ENCODE measurements at regions not wholly inside any gene's neighbourhood (a gene's known extent, or its start where the extent isn't known, plus 50 kb on each side); places are given as distances from the start of the nearest gene placed in this dataset.

GRCh38 chr18:46294318-46294717 is 190.1 kb downstream of the HAUS1 start:
- DNase-seq (ENCODE audit: low spot score) = no peak

GRCh38 chr18:46294751-46295150 is 190.6 kb downstream of the HAUS1 start:
- no peak for DNase-seq (ENCODE audit: low spot score)

- no peak for DNase-seq (ENCODE audit: low spot score)
Observed at GRCh38 chr18:46295416-46295815, 191.2 kb downstream of the HAUS1 start.

- no peak for DNase-seq (ENCODE audit: low spot score)
Observed at GRCh38 chr18:46296656-46297055, 192.5 kb downstream of the HAUS1 start.

GRCh38 chr18:46297124-46297523 is 192.9 kb downstream of the HAUS1 start:
- no peak for DNase-seq (ENCODE audit: low spot score)

GRCh38 chr18:46297621-46298020 is 193.4 kb downstream of the HAUS1 start:
- no peak for DNase-seq (ENCODE audit: low spot score)

- no peak for DNase-seq (ENCODE audit: low spot score)
Observed at GRCh38 chr18:46298511-46298910, 194.3 kb downstream of the HAUS1 start.

- DNase-seq (ENCODE audit: low spot score) = no peak
Observed at GRCh38 chr18:46299465-46300008, 195.4 kb downstream of the HAUS1 start.

GRCh38 chr18:46301081-46301480 is 196.9 kb downstream of the HAUS1 start:
- DNase-seq (ENCODE audit: low spot score) = no peak

- no peak for DNase-seq (ENCODE audit: low spot score)
Observed at GRCh38 chr18:46301571-46301970, 197.4 kb downstream of the HAUS1 start.

GRCh38 chr18:46302528-46303485 is 198.6 kb downstream of the HAUS1 start:
- DNase-seq (ENCODE audit: low spot score) = no peak

GRCh38 chr18:46310258-46310657 is 206.1 kb downstream of the HAUS1 start:
- DNase-seq (ENCODE audit: low spot score) = no peak

- DNase-seq (ENCODE audit: low spot score) = no peak
Observed at GRCh38 chr18:46310675-46311345, 206.6 kb downstream of the HAUS1 start.

GRCh38 chr18:46311491-46311890 is 207.3 kb downstream of the HAUS1 start:
- no peak for DNase-seq (ENCODE audit: low spot score)

GRCh38 chr18:46312221-46312620 is 208.0 kb downstream of the HAUS1 start:
- no peak for DNase-seq (ENCODE audit: low spot score)

- DNase-seq (ENCODE audit: low spot score) = no peak
Observed at GRCh38 chr18:46313521-46313920, 209.3 kb downstream of the HAUS1 start.

- DNase-seq (ENCODE audit: low spot score) = no peak
Observed at GRCh38 chr18:46314011-46314410, 209.8 kb downstream of the HAUS1 start.

- no peak for DNase-seq (ENCODE audit: low spot score)
Observed at GRCh38 chr18:46315161-46315560, 211.0 kb downstream of the HAUS1 start.

- no peak for DNase-seq (ENCODE audit: low spot score)
Observed at GRCh38 chr18:46318356-46318755, 214.2 kb downstream of the HAUS1 start.

GRCh38 chr18:46319783-46320182 is 215.6 kb downstream of the HAUS1 start:
- no peak for DNase-seq (ENCODE audit: low spot score)

- DNase-seq (ENCODE audit: low spot score) = no peak
Observed at GRCh38 chr18:46320297-46320696, 216.1 kb downstream of the HAUS1 start.

GRCh38 chr18:46320928-46321711 is 216.9 kb downstream of the HAUS1 start:
- DNase-seq (ENCODE audit: low spot score) = no peak

All from CD4-positive, alpha-beta T cell treated with Interleukin-15 for 4 hours (primary cell).